HEK293T (cell line): ENCODE measurements at regions not wholly inside any gene's neighbourhood (a gene's known extent, or its start where the extent isn't known, plus 50 kb on each side); places are given as distances from the start of the nearest gene placed in this dataset.

Experiments used
- ARNT ChIP-seq: fragments of 450-650 bp; IDR thresholded peaks from 2 replicates; pipeline ENCODE4 v1.6.1; 2017; ENCODE audit warnings: mild to moderate bottlenecking
- BHLHE40 ChIP-seq: fragments of 450-650 bp; IDR thresholded peaks from 2 replicates; pipeline ENCODE4 v1.6.1; 2016; ENCODE audit warnings: mild to moderate bottlenecking, moderate library complexity, borderline replicate concordance
- CTBP1 ChIP-seq: fragments of 450-650 bp; IDR thresholded peaks from 2 replicates; pipeline ENCODE4 v1.6.1; 2016; ENCODE audit warnings: borderline replicate concordance
- ELF4 ChIP-seq: fragments of 450-650 bp; IDR thresholded peaks from 2 replicates; pipeline ENCODE4 v1.6.1; 2017; ENCODE audit warnings: antibody characterized with exemption
- FOXA1 ChIP-seq: fragments of 450-650 bp; IDR thresholded peaks from 2 replicates; pipeline ENCODE4 v1.6.1; 2016; ENCODE audit warnings: mild to moderate bottlenecking
- FOXK2 ChIP-seq: fragments of 450-650 bp; IDR thresholded peaks from 2 replicates; pipeline ENCODE4 v1.6.1; 2016; ENCODE audit warnings: mild to moderate bottlenecking
- FOXM1 ChIP-seq: fragments of 450-650 bp; IDR thresholded peaks from 2 replicates; pipeline ENCODE4 v1.6.1; 2017; ENCODE audit warnings: mild to moderate bottlenecking, borderline replicate concordance
- LEF1 ChIP-seq: fragments of 450-650 bp; IDR thresholded peaks from 2 replicates; pipeline ENCODE4 v1.6.1; 2017; ENCODE audit warnings: mild to moderate bottlenecking, borderline replicate concordance
- NFRKB ChIP-seq: fragments of 450-650 bp; IDR thresholded peaks from 2 replicates; pipeline ENCODE4 v1.6.1; 2016; ENCODE audit warnings: mild to moderate bottlenecking, moderate library complexity
- SUZ12 ChIP-seq: fragments of 450-650 bp; IDR thresholded peaks from 2 replicates; pipeline ENCODE4 v1.6.1; 2016; ENCODE audit warnings: mild to moderate bottlenecking
- ZNF384 ChIP-seq: fragments of 450-650 bp; IDR thresholded peaks from 2 replicates; pipeline ENCODE4 v1.6.1; 2016

DNA sequence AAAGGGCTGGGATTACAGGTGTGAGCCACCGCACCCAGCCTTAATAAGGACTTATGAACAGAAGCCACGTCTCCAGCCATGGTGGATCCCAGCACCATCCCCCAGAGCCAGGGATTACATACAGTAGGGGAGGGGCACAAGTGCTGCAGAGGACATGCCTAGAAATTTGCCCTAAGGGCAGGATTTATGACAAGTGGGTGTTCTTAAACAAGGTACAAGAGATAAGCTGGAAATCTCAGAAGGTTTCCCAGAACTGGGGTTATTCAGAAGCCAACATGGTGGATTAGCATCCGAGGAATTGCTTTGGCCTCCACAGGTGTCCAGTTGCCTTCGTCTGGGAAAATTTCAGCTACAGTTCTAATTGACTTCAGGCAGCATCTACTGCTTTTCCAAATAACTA is 114.4 kb upstream of the EGLN3 start:
- TF ChIP-seq FOXM1: no peak
- no peak for TF ChIP-seq NFRKB
- TF ChIP-seq LEF1: no peak
- TF ChIP-seq FOXA1: no peak
- TF ChIP-seq ARNT: no peak
- TF ChIP-seq ZNF384: no peak
- TF ChIP-seq FOXK2: no peak
- TF ChIP-seq ELF4: no peak
- TF ChIP-seq SUZ12: no peak
- no peak for TF ChIP-seq BHLHE40
- TF ChIP-seq CTBP1: no peak
